ENCODE measurements at regions not wholly inside any gene's neighbourhood (a gene's known extent, or its start where the extent isn't known, plus 50 kb on each side); places are given as distances from the start of the nearest gene placed in this dataset.

DNA sequence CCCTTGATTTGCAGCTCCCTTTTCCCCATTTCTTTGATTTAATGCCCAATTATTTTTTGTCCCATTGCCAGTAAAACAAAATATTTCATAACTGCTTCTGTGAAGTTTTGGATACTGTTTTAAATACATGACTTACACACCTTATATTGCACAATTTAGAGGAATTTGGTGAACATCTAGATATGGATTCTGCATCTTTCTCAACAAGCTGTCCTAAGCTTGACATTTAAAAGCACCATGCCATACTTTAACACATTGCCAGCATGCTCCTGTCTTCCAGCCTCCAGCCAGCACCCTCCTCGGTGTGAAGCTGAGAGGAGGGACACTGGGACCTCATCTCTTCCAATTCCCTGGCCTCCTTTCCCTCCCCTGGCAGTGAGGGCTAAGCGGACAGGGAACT, 167.6 kb downstream of the SEC16B start:
- H3K4me3 ChIP-seq (ENCODE audit: low read length) = no peak overlapping the region
- peaks cover 8 to 23% (median 14%) of the 10 kb centered on the region in 11 donors for H3K9me3 Mint-ChIP-seq
- POLR2A ChIA-PET = no interaction called here
- no peak overlapping the region for H3K27ac Mint-ChIP-seq
- H3K4me3 Mint-ChIP-seq = no peak overlapping the region
- no peak for ATAC-seq
- no peaks in the 10 kb centered on the region for H3K36me3 ChIP-seq (ENCODE audit: control insufficient read depth in 2 of 3, insufficient read depth in 3 of 3, low read length in 3 of 3)
- peaks cover 0 to 6% (median 0%) of the 10 kb centered on the region in 5 donors for H3K27me3 Mint-ChIP-seq
- H3K27me3 ChIP-seq (ENCODE audit: control insufficient read depth in 2 of 2, insufficient read depth in 2 of 2, low read length in 2 of 2) = no peaks in the 10 kb centered on the region
- H3K27ac ChIP-seq (ENCODE audit: low read depth, low read length) = no peak overlapping the region
- no peaks in the 10 kb centered on the region for H3K4me1 ChIP-seq (ENCODE audit: control insufficient read depth in 2 of 2, insufficient read depth in 2 of 2, low read length in 2 of 2)
- H3K9me3 ChIP-seq (ENCODE audit: control insufficient read depth in 2 of 3, low read length in 3 of 3) = peaks cover 0 to 3% (median 0%) of the 10 kb centered on the region in 3 experiments
- intact Hi-C loops (cut with micrococcal nuclease) = no loop called here
- peaks cover 0 to 8% (median 0%) of the 10 kb centered on the region in 5 donors for H3K36me3 Mint-ChIP-seq
- no peak for DNase-seq
- CTCF ChIA-PET = no interaction called here
- peaks cover 0 to 4% (median 0%) of the 10 kb centered on the region in 7 donors for H3K4me1 Mint-ChIP-seq

- Histone ChIP-seq H3K4me1 (ENCODE audit: control insufficient read depth in 2 of 2, insufficient read depth in 2 of 2, low read length in 2 of 2) (no peaks in the 10 kb centered on the region), H3K27ac (ENCODE audit: low read depth, low read length) (no peak overlapping the region), H3K36me3 (ENCODE audit: control insufficient read depth in 2 of 3, insufficient read depth in 3 of 3, low read length in 3 of 3) (no peaks in the 10 kb centered on the region), H3K27me3 (ENCODE audit: control insufficient read depth in 2 of 2, insufficient read depth in 2 of 2, low read length in 2 of 2) (no peaks in the 10 kb centered on the region), H3K9me3 (ENCODE audit: control insufficient read depth in 2 of 3, low read length in 3 of 3) (peaks cover 0 to 3% (median 0%) of the 10 kb centered on the region in 3 experiments), H3K4me3 (ENCODE audit: low read length) (no peak overlapping the region)
- Mint-ChIP-seq H3K27ac (no peak overlapping the region), H3K9me3 (peaks cover 8 to 23% (median 14%) of the 10 kb centered on the region in 11 donors), H3K36me3 (peaks cover 0 to 8% (median 0%) of the 10 kb centered on the region in 5 donors), H3K27me3 (peaks cover 0 to 6% (median 0%) of the 10 kb centered on the region in 5 donors), H3K4me3 (no peak overlapping the region), H3K4me1 (peaks cover 0 to 4% (median 0%) of the 10 kb centered on the region in 7 donors)
- ATAC-seq = no peak
- no peak for DNase-seq
- intact Hi-C loops (cut with micrococcal nuclease) = no loop called here
- CTCF ChIA-PET = no interaction called here
- POLR2A ChIA-PET = no interaction called here
Observed at GRCh38 chr1:177801790-177802189, 168.1 kb downstream of the SEC16B start.

- peaks cover 0 to 3% (median 0%) of the 10 kb centered on the region in 3 experiments for H3K9me3 ChIP-seq (ENCODE audit: control insufficient read depth in 2 of 3, low read length in 3 of 3)
- no peak overlapping the region for H3K27ac ChIP-seq (ENCODE audit: low read depth, low read length)
- intact Hi-C loops (cut with micrococcal nuclease) = no loop called here
- Mint-ChIP-seq H3K27ac (no peak overlapping the region), H3K9me3 (peaks cover 7 to 22% (median 11%) of the 10 kb centered on the region in 11 donors), H3K4me3 (no peak overlapping the region), H3K36me3 (peaks cover 0 to 8% (median 0%) of the 10 kb centered on the region in 5 donors), H3K27me3 (peaks cover 0 to 6% (median 2%) of the 10 kb centered on the region in 5 donors), H3K4me1 (peaks cover 0 to 4% (median 0%) of the 10 kb centered on the region in 7 donors)
- H3K4me1 ChIP-seq (ENCODE audit: control insufficient read depth in 2 of 2, insufficient read depth in 2 of 2, low read length in 2 of 2) = no peaks in the 10 kb centered on the region
- H3K4me3 ChIP-seq (ENCODE audit: low read length) = no peak overlapping the region
- ChIA-PET POLR2A (no interaction called here), CTCF (no interaction called here)
- no peaks in the 10 kb centered on the region for H3K36me3 ChIP-seq (ENCODE audit: control insufficient read depth in 2 of 3, insufficient read depth in 3 of 3, low read length in 3 of 3)
- DNase-seq (no peak), ATAC-seq (no peak)
- H3K27me3 ChIP-seq (ENCODE audit: control insufficient read depth in 2 of 2, insufficient read depth in 2 of 2, low read length in 2 of 2) = no peaks in the 10 kb centered on the region
Observed at GRCh38 chr1:177800400-177801088, 169.3 kb downstream of the SEC16B start.

GRCh38 chr1:177799746-177800145, 170.1 kb downstream of the SEC16B start:
- ATAC-seq (no peak), DNase-seq (no peak)
- no peak overlapping the region for H3K27ac ChIP-seq (ENCODE audit: low read depth, low read length)
- Mint-ChIP-seq H3K27ac (no peak overlapping the region), H3K36me3 (peaks cover 0 to 8% (median 0%) of the 10 kb centered on the region in 5 donors), H3K9me3 (peaks cover 2 to 22% (median 11%) of the 10 kb centered on the region in 11 donors), H3K27me3 (peaks cover 0 to 6% (median 0%) of the 10 kb centered on the region in 5 donors), H3K4me3 (no peak overlapping the region), H3K4me1 (peaks cover 0 to 4% (median 0%) of the 10 kb centered on the region in 7 donors)
- POLR2A ChIA-PET = no interaction called here
- H3K36me3 ChIP-seq (ENCODE audit: control insufficient read depth in 2 of 3, insufficient read depth in 3 of 3, low read length in 3 of 3) = no peaks in the 10 kb centered on the region
- no peaks in the 10 kb centered on the region for H3K4me1 ChIP-seq (ENCODE audit: control insufficient read depth in 2 of 2, insufficient read depth in 2 of 2, low read length in 2 of 2)
- no peaks in the 10 kb centered on the region for H3K27me3 ChIP-seq (ENCODE audit: control insufficient read depth in 2 of 2, insufficient read depth in 2 of 2, low read length in 2 of 2)
- CTCF ChIA-PET = no interaction called here
- intact Hi-C loops (cut with micrococcal nuclease) = loop anchor here in 1 of 2 donors (2.0 kb wide), 1 partner anchor 21 kb away; no protein-coding TSS in a partner anchor
- H3K4me3 ChIP-seq (ENCODE audit: low read length) = no peak overlapping the region
- peaks cover 0 to 3% (median 0%) of the 10 kb centered on the region in 3 experiments for H3K9me3 ChIP-seq (ENCODE audit: control insufficient read depth in 2 of 3, low read length in 3 of 3)

DNA sequence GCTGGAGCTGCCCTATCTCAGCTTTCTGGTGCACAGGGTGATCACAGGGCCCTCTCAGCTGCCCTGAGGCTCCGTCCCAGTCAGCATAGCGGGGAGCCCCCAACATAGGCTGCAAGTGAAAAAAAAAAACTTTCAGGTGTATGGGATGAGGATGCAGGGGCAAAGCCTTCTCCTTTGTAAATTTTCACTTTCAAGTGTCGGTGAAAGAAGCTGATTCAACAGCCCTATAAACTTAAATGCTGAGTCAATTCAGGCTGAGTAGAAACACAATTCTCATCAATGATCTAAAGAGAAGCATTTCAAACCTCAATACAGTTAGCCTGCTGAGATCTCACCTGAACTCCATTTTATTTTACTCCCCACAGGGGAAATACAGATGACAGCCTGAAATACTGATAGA, 171.2 kb downstream of the SEC16B start:
- no peaks in the 10 kb centered on the region for H3K36me3 ChIP-seq (ENCODE audit: control insufficient read depth in 2 of 3, insufficient read depth in 3 of 3, low read length in 3 of 3)
- no peak overlapping the region for H3K4me3 Mint-ChIP-seq
- peaks cover 0 to 6% (median 0%) of the 10 kb centered on the region in 5 donors for H3K27me3 Mint-ChIP-seq
- H3K4me3 ChIP-seq (ENCODE audit: low read length) = no peak overlapping the region
- ChIA-PET CTCF (no interaction called here), POLR2A (no interaction called here)
- no peaks in the 10 kb centered on the region for H3K27me3 ChIP-seq (ENCODE audit: control insufficient read depth in 2 of 2, insufficient read depth in 2 of 2, low read length in 2 of 2)
- H3K27ac ChIP-seq (ENCODE audit: low read depth, low read length) = no peak overlapping the region
- no peaks in the 10 kb centered on the region for H3K9me3 ChIP-seq (ENCODE audit: control insufficient read depth in 2 of 3, low read length in 3 of 3)
- intact Hi-C loops (cut with micrococcal nuclease) = loop anchor here in 1 of 2 donors (2.0 kb wide), 1 partner anchor 20 kb away; no protein-coding TSS in a partner anchor
- H3K4me1 Mint-ChIP-seq = peaks cover 0 to 4% (median 0%) of the 10 kb centered on the region in 7 donors
- ATAC-seq (no peak), DNase-seq (no peak)
- no peaks in the 10 kb centered on the region for H3K4me1 ChIP-seq (ENCODE audit: control insufficient read depth in 2 of 2, insufficient read depth in 2 of 2, low read length in 2 of 2)
- peaks cover 0 to 21% (median 5%) of the 10 kb centered on the region in 11 donors for H3K9me3 Mint-ChIP-seq
- no peak overlapping the region for H3K27ac Mint-ChIP-seq
- H3K36me3 Mint-ChIP-seq = peaks cover 0 to 4% (median 0%) of the 10 kb centered on the region in 5 donors

- H3K9me3 Mint-ChIP-seq = peaks cover 0 to 16% (median 4%) of the 10 kb centered on the region in 11 donors
- no peaks in the 10 kb centered on the region for H3K4me1 ChIP-seq (ENCODE audit: control insufficient read depth in 2 of 2, insufficient read depth in 2 of 2, low read length in 2 of 2)
- ATAC-seq (no peak), DNase-seq (no peak)
- no peak overlapping the region for H3K27ac Mint-ChIP-seq
- H3K36me3 Mint-ChIP-seq = no peaks in the 10 kb centered on the region
- intact Hi-C loops (cut with micrococcal nuclease) = no loop called here
- POLR2A ChIA-PET = no interaction called here
- no peak overlapping the region for H3K27ac ChIP-seq (ENCODE audit: low read depth, low read length)
- H3K27me3 ChIP-seq (ENCODE audit: control insufficient read depth in 2 of 2, insufficient read depth in 2 of 2, low read length in 2 of 2) = no peaks in the 10 kb centered on the region
- no peak overlapping the region for H3K4me3 ChIP-seq (ENCODE audit: low read length)
- peaks cover 0 to 4% (median 0%) of the 10 kb centered on the region in 7 donors for H3K4me1 Mint-ChIP-seq
- peaks cover 0 to 7% (median 0%) of the 10 kb centered on the region in 3 experiments for H3K9me3 ChIP-seq (ENCODE audit: control insufficient read depth in 2 of 3, low read length in 3 of 3)
- no peaks in the 10 kb centered on the region for H3K36me3 ChIP-seq (ENCODE audit: control insufficient read depth in 2 of 3, insufficient read depth in 3 of 3, low read length in 3 of 3)
- peaks cover 0 to 4% (median 4%) of the 10 kb centered on the region in 5 donors for H3K27me3 Mint-ChIP-seq
- CTCF ChIA-PET = no interaction called here
- no peak overlapping the region for H3K4me3 Mint-ChIP-seq
Observed at GRCh38 chr1:177796561-177796960, 173.3 kb downstream of the SEC16B start.

Measured in naive thymus-derived CD4-positive, alpha-beta T cell (primary cell).